OCI-LY3 (cell line): ENCODE measurements at regions not wholly inside any gene's neighbourhood (a gene's known extent, or its start where the extent isn't known, plus 50 kb on each side); places are given as distances from the start of the nearest gene placed in this dataset.
A peak's percentile ranks its signal among the peaks of the same experiment; 100 is the strongest.
"Not testable (repeated sequence)": the region's sequence is repeated elsewhere in the genome, so short reads cannot be mapped to it uniquely, and the experiment has no call there.

Experiments
- H2AFZ ChIP-seq: fragments of 200-600, 300-600 bp; shearing (Covaris generic); 2 replicates; pipeline ENCODE4 v1.6.0; 2014; ENCODE audit warnings: antibody characterized with exemption, low read depth, low read length
- H3K27ac ChIP-seq: fragments of 200-600, 300-600 bp; sonication (generic); 2 replicates; pipeline ENCODE4 v1.5.1; 2014; ENCODE audit warnings: mild to moderate bottlenecking, low read length, moderate library complexity, mixed read lengths
- H3K27me3 ChIP-seq: fragments of 200-600, 300-600 bp; sonication (generic); 2 replicates; pipeline ENCODE4 v1.6.1; 2014; ENCODE audit warnings: low read depth, low read length, mixed read lengths
- H3K36me3 ChIP-seq: fragments of 200-600, 300-600 bp; sonication (generic); replicated peaks from 2 replicates; pipeline ENCODE3; 2014; ENCODE audit warnings: low read depth, low read length, mixed read lengths
- H3K4me1 ChIP-seq: fragments of 300-600, 200-600 bp; sonication (generic); 2 replicates; pipeline ENCODE4 v1.6.1; 2014; ENCODE audit warnings: low read length, mixed read lengths
- H3K4me2 ChIP-seq: fragments of 200-600, 300-600 bp; sonication (generic); 2 replicates; pipeline ENCODE4 v1.6.1; 2014; ENCODE audit warnings: low read length, mixed read lengths
- H3K4me3 ChIP-seq: fragments of 300-600, 200-600 bp; sonication (generic); 2 replicates; pipeline ENCODE4 v1.5.1; 2014; ENCODE audit warnings: antibody characterized with exemption, mild to moderate bottlenecking, low read length, moderate library complexity
- H3K79me2 ChIP-seq: fragments of 300-600, 200-600 bp; shearing (Covaris generic); 2 replicates; pipeline ENCODE4 v1.6.1; 2014; ENCODE audit warnings: mild to moderate bottlenecking, low read length, mixed read lengths
- H3K9ac ChIP-seq: fragments of 300-600, 200-600 bp; shearing (Covaris generic); 2 replicates; pipeline ENCODE4 v1.6.0; 2014; ENCODE audit warnings: mild to moderate bottlenecking, low read length, moderate library complexity
- H3K9me3 ChIP-seq: fragments of 200-600, 300-600 bp; shearing (Covaris generic); 2 replicates; pipeline ENCODE4 v1.6.1; 2014; ENCODE audit warnings: low read length, mixed read lengths; ENCODE audit not compliant: insufficient read depth
- H4K20me1 ChIP-seq: fragments of 200-600, 300-600 bp; sonication (generic); 2 replicates; pipeline ENCODE4 v1.6.1; 2016; ENCODE audit warnings: low read length, mixed read lengths; ENCODE audit not compliant: insufficient read depth
- EZH2phosphoT487 ChIP-seq: fragments of 200-600 bp; shearing (Covaris generic); IDR thresholded peaks from 2 replicates; pipeline ENCODE4 v1.6.1; 2018; ENCODE audit warnings: antibody characterized with exemption, mixed run types, low read depth
- TF ChIP-seq, protein P1 (sequence below): fragments of 200-600, 300-600 bp; sonication (generic); IDR thresholded peaks from 2 replicates; pipeline ENCODE4 v1.5.1; 2014; ENCODE audit warnings: antibody characterized with exemption, low read length, low read depth

DNA sequence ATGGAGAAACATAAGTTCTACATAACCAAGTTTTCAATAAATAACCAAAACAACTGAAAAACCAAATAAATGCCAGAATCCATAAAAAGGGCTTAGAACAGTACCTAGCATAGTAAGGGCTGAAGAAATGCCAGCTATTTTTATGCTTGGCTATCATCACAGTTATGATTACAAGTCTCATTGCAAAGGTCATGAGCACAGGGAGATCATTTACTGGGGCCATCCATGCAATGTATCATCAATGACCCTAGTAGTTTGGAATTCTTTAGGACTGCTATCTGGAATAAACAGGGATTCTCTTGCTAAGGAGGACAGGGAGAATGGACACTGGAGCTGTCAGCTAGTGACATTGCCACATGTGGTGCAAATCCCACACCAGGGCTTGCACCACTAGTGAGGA, 92.5 kb upstream of the NAP1L1 start:
- H3K4me1 ChIP-seq = peaks cover 20% of the 10 kb centered on the region
- no peaks in the 10 kb centered on the region for H3K27me3 ChIP-seq
- no peak overlapping the region for H2AFZ ChIP-seq
- H3K79me2 ChIP-seq = no peaks in the 10 kb centered on the region
- H3K36me3 ChIP-seq = no peaks in the 10 kb centered on the region
- no peaks in the 10 kb centered on the region for H4K20me1 ChIP-seq
- no peak overlapping the region for H3K27ac ChIP-seq
- no peak overlapping the region for H3K9ac ChIP-seq
- no peak overlapping the region for H3K4me2 ChIP-seq
- TF ChIP-seq EZH2phosphoT487 = no peak
- TF ChIP-seq, protein P1, sequence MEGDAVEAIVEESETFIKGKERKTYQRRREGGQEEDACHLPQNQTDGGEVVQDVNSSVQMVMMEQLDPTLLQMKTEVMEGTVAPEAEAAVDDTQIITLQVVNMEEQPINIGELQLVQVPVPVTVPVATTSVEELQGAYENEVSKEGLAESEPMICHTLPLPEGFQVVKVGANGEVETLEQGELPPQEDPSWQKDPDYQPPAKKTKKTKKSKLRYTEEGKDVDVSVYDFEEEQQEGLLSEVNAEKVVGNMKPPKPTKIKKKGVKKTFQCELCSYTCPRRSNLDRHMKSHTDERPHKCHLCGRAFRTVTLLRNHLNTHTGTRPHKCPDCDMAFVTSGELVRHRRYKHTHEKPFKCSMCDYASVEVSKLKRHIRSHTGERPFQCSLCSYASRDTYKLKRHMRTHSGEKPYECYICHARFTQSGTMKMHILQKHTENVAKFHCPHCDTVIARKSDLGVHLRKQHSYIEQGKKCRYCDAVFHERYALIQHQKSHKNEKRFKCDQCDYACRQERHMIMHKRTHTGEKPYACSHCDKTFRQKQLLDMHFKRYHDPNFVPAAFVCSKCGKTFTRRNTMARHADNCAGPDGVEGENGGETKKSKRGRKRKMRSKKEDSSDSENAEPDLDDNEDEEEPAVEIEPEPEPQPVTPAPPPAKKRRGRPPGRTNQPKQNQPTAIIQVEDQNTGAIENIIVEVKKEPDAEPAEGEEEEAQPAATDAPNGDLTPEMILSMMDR = no peak
- H3K4me3 ChIP-seq = no peak overlapping the region
- H3K9me3 ChIP-seq = no peaks in the 10 kb centered on the region

DNA sequence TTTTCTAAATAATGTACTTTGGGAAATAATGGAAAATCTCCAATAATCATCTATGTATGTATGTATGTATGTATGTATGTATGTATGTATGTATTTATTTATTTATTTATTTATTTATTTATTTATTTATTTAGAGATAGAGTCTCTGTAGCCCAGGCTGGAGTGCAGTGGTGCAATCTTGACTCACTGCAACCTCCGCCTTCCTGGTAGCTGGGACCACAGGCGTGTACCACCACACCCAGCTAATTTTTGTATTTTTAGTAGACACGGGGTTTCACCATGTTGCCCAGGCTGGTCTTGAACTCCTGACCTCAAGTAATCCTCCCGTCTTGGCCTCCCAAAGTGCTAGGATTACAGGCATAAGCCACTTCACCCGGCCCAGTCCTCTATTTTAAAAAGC, 91.5 kb upstream of the NAP1L1 start:
- not testable (repeated sequence) for H2AFZ ChIP-seq, H3K27ac ChIP-seq, H4K20me1 ChIP-seq, H3K36me3 ChIP-seq, H3K4me2 ChIP-seq, H3K9me3 ChIP-seq, H3K79me2 ChIP-seq, H3K4me3 ChIP-seq, H3K9ac ChIP-seq, H3K27me3 ChIP-seq
- H3K4me1 ChIP-seq = peaks cover 20% of the 10 kb centered on the region

DNA sequence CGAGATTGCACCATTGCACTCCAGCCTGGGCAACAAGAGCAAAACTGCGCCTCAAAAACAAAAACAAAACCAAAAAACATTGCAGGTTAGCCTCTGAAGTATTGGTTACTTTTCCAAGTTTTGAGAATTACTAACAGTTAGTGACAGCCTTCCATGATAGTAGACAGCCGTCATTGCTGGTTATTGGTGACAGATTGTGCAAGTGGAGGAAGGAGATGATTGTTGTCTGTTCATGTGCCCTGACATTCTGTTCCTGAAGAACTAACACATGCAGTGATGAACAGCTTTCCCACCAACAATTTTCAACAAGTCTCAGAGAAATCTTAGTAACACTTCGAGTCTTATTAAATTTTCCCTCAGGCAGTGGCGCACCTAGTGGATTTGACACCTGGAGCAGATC, 89.3 kb upstream of the NAP1L1 start:
- Histone ChIP-seq H4K20me1 (no peaks in the 10 kb centered on the region), H3K79me2 (no peaks in the 10 kb centered on the region), H3K9me3 (no peaks in the 10 kb centered on the region), H3K4me2 (no peak overlapping the region), H3K27ac (no peak overlapping the region), H3K4me3 (no peak overlapping the region), H3K36me3 (no peaks in the 10 kb centered on the region), H3K4me1 (peaks cover 20% of the 10 kb centered on the region), H2AFZ (no peak overlapping the region), H3K9ac (no peak overlapping the region), H3K27me3 (0 out of 2 replicates have a peak, but pooled peaks cover 3% of the 10 kb centered on the region)
- TF ChIP-seq, protein P1 = no peak
- TF ChIP-seq EZH2phosphoT487 = no peak

DNA sequence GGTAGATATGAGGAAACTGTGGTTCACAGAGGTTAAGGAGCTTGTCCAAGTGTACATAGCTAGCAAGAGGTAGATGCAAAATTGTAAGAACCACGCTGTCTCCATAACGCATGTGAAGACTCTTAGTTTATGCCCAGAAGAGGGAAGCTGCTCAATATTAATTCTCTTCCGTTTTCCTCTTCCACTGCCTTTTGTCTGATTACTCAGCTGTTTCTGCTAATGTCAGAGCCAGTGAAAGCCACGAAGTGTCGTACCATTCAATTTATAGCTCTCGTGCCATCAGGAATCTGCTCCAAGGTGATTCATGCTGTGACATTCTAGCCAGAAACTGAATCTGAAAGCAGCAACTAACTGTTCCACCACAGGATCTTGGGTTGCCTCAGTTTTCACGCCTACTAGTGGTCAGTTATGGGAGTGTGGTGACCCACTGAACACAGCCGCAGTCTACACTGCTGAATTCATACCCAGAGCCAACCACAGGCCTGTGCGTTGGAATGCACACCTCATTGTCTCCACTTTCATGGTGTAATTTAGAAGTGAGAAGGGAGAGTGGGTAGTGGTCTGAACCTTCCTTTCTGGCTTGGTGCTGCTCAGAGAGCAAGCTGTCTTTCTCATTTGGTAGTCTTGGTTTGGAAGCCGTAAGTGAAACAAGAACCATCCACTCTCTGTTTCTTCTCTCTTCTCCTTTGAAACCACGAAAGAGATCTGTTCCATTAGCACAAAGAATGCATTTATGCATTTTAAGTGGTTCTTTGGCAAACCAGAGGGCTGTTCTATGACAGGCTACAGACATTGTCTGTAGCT, 74.2 kb upstream of the NAP1L1 start:
- Histone ChIP-seq H2AFZ (peak overlapping the region; percentile 98), H3K79me2 (no peaks in the 10 kb centered on the region), H3K27me3 (no peaks in the 10 kb centered on the region), H3K36me3 (no peaks in the 10 kb centered on the region), H3K4me3 (peak overlapping the region; percentile 80), H3K4me1 (peaks cover 27% of the 10 kb centered on the region), H3K4me2 (peak overlapping the region; percentile 100), H4K20me1 (no peaks in the 10 kb centered on the region), H3K27ac (peak overlapping the region; percentile 85), H3K9me3 (no peaks in the 10 kb centered on the region), H3K9ac (peak overlapping the region; percentile 73)
- TF ChIP-seq EZH2phosphoT487 = no peak
- TF ChIP-seq, protein P1 = peak; percentile 87
